Peyer's patch (tissue), 4 donors: ENCODE measurements at regions not wholly inside any gene's neighbourhood (a gene's known extent, or its start where the extent isn't known, plus 50 kb on each side); places are given as distances from the start of the nearest gene placed in this dataset.

Source experiments
- CTCF ChIP-seq, 6 experiments: fragments of 450-650 bp in 4 of 6; fragments of 200-600 bp in 2 of 6; sonication (generic) in 1 of 6; IDR thresholded peaks; one replicate each; pipeline ENCODE4 v1.5.1; 2017 to 2019; ENCODE audit warnings: antibody characterized with exemption in 6 of 6, mild to moderate bottlenecking in 3 of 6, moderate library complexity in 1 of 6
- POLR2A ChIP-seq, 2 donors: fragments of 450-650 bp; IDR thresholded peaks; one replicate each; pipeline ENCODE4 v1.5.1; 2017; ENCODE audit warnings: antibody characterized with exemption in 2 of 2, mild to moderate bottlenecking in 2 of 2, moderate library complexity in 2 of 2

GRCh38 chr11:26228778-26229177 is 103.2 kb upstream of the ANO3 start:
- no peak for TF ChIP-seq CTCF (IDR thresholded peaks at IDR 0.05)
- no peak for TF ChIP-seq POLR2A (IDR thresholded peaks at IDR 0.05)
